ENCODE measurements at regions not wholly inside any gene's neighbourhood (a gene's known extent, or its start where the extent isn't known, plus 50 kb on each side); places are given as distances from the start of the nearest gene placed in this dataset.

- Histone ChIP-seq H3K4me1 (ENCODE audit: control insufficient read depth in 5 of 5, insufficient read depth in 5 of 5, low read length in 5 of 5) (no peaks in the 10 kb centered on the region), H3K9me3 (ENCODE audit: control insufficient read depth in 5 of 5, low read length in 5 of 5) (peaks cover 0 to 8% (median 4%) of the 10 kb centered on the region in 5 donors), H3K9ac (ENCODE audit: low read length in 5 of 5) (no peak overlapping the region), H3K36me3 (ENCODE audit: control insufficient read depth in 5 of 5, insufficient read depth in 5 of 5, low read length in 5 of 5) (no peaks in the 10 kb centered on the region), H3K27me3 (ENCODE audit: control insufficient read depth in 5 of 5, insufficient read depth in 4 of 5, low read length in 5 of 5) (no peaks in the 10 kb centered on the region), H3K4me3 (ENCODE audit: low read depth in 1 of 5, low read length in 5 of 5) (no peak overlapping the region), H3K27ac (ENCODE audit: low read depth, low read length) (no peak overlapping the region)
These were observed 632.0 kb downstream of the SLITRK5 start for GRCh38 chr13:88303157-88303556.

GRCh38 chr13:88303605-88304004, 632.4 kb downstream of the SLITRK5 start:
- Histone ChIP-seq H3K4me1 (ENCODE audit: control insufficient read depth in 5 of 5, insufficient read depth in 5 of 5, low read length in 5 of 5) (no peaks in the 10 kb centered on the region), H3K27ac (ENCODE audit: low read depth, low read length) (no peak overlapping the region), H3K4me3 (ENCODE audit: low read depth in 1 of 5, low read length in 5 of 5) (no peak overlapping the region), H3K9me3 (ENCODE audit: control insufficient read depth in 5 of 5, low read length in 5 of 5) (peaks cover 0 to 8% (median 4%) of the 10 kb centered on the region in 5 donors), H3K27me3 (ENCODE audit: control insufficient read depth in 5 of 5, insufficient read depth in 4 of 5, low read length in 5 of 5) (no peaks in the 10 kb centered on the region), H3K36me3 (ENCODE audit: control insufficient read depth in 5 of 5, insufficient read depth in 5 of 5, low read length in 5 of 5) (no peaks in the 10 kb centered on the region), H3K9ac (ENCODE audit: low read length in 5 of 5) (no peak overlapping the region)

GRCh38 chr13:88314496-88314895, 643.3 kb downstream of the SLITRK5 start:
- Histone ChIP-seq H3K9ac (ENCODE audit: low read length in 5 of 5) (no peak overlapping the region), H3K27me3 (ENCODE audit: control insufficient read depth in 5 of 5, insufficient read depth in 4 of 5, low read length in 5 of 5) (no peaks in the 10 kb centered on the region), H3K9me3 (ENCODE audit: control insufficient read depth in 5 of 5, low read length in 5 of 5) (peaks cover 0 to 3% (median 0%) of the 10 kb centered on the region in 5 donors), H3K4me3 (ENCODE audit: low read depth in 1 of 5, low read length in 5 of 5) (no peak overlapping the region), H3K4me1 (ENCODE audit: control insufficient read depth in 5 of 5, insufficient read depth in 5 of 5, low read length in 5 of 5) (no peaks in the 10 kb centered on the region), H3K27ac (ENCODE audit: low read depth, low read length) (no peak overlapping the region), H3K36me3 (ENCODE audit: control insufficient read depth in 5 of 5, insufficient read depth in 5 of 5, low read length in 5 of 5) (no peaks in the 10 kb centered on the region)

GRCh38 chr13:88329066-88329465, 657.9 kb downstream of the SLITRK5 start:
- Histone ChIP-seq H3K36me3 (ENCODE audit: control insufficient read depth in 5 of 5, insufficient read depth in 5 of 5, low read length in 5 of 5) (no peaks in the 10 kb centered on the region), H3K4me1 (ENCODE audit: control insufficient read depth in 5 of 5, insufficient read depth in 5 of 5, low read length in 5 of 5) (no peaks in the 10 kb centered on the region), H3K27ac (ENCODE audit: low read depth, low read length) (no peak overlapping the region), H3K27me3 (ENCODE audit: control insufficient read depth in 5 of 5, insufficient read depth in 4 of 5, low read length in 5 of 5) (no peaks in the 10 kb centered on the region), H3K9me3 (ENCODE audit: control insufficient read depth in 5 of 5, low read length in 5 of 5) (peaks cover 0 to 4% (median 0%) of the 10 kb centered on the region in 5 donors), H3K4me3 (ENCODE audit: low read depth in 1 of 5, low read length in 5 of 5) (no peak overlapping the region), H3K9ac (ENCODE audit: low read length in 5 of 5) (no peak overlapping the region)

- Histone ChIP-seq H3K36me3 (ENCODE audit: control insufficient read depth in 5 of 5, insufficient read depth in 5 of 5, low read length in 5 of 5) (no peaks in the 10 kb centered on the region), H3K9me3 (ENCODE audit: control insufficient read depth in 5 of 5, low read length in 5 of 5) (peaks cover 0 to 11% (median 0%) of the 10 kb centered on the region in 5 donors), H3K4me1 (ENCODE audit: control insufficient read depth in 5 of 5, insufficient read depth in 5 of 5, low read length in 5 of 5) (no peaks in the 10 kb centered on the region), H3K27me3 (ENCODE audit: control insufficient read depth in 5 of 5, insufficient read depth in 4 of 5, low read length in 5 of 5) (no peaks in the 10 kb centered on the region), H3K9ac (ENCODE audit: low read length in 5 of 5) (no peak overlapping the region), H3K4me3 (ENCODE audit: low read depth in 1 of 5, low read length in 5 of 5) (no peak overlapping the region), H3K27ac (ENCODE audit: low read depth, low read length) (no peak overlapping the region)
These were observed 668.1 kb downstream of the SLITRK5 start for GRCh38 chr13:88339271-88339741.

- Histone ChIP-seq H3K27ac (ENCODE audit: low read depth, low read length) (no peak overlapping the region), H3K27me3 (ENCODE audit: control insufficient read depth in 5 of 5, insufficient read depth in 4 of 5, low read length in 5 of 5) (no peaks in the 10 kb centered on the region), H3K9me3 (ENCODE audit: control insufficient read depth in 5 of 5, low read length in 5 of 5) (peaks cover 0 to 16% (median 9%) of the 10 kb centered on the region in 5 donors), H3K9ac (ENCODE audit: low read length in 5 of 5) (no peak overlapping the region), H3K4me3 (ENCODE audit: low read depth in 1 of 5, low read length in 5 of 5) (no peak overlapping the region), H3K36me3 (ENCODE audit: control insufficient read depth in 5 of 5, insufficient read depth in 5 of 5, low read length in 5 of 5) (no peaks in the 10 kb centered on the region), H3K4me1 (ENCODE audit: control insufficient read depth in 5 of 5, insufficient read depth in 5 of 5, low read length in 5 of 5) (no peaks in the 10 kb centered on the region)
These were observed 674.1 kb downstream of the SLITRK5 start for GRCh38 chr13:88345171-88345847.

GRCh38 chr13:88360761-88361160, 689.6 kb downstream of the SLITRK5 start:
- no peak overlapping the region for H3K4me3 ChIP-seq (ENCODE audit: low read depth in 1 of 5, low read length in 5 of 5)
- H3K9me3 ChIP-seq (ENCODE audit: control insufficient read depth in 5 of 5, low read length in 5 of 5), result peaks cover 0 to 4% (median 0%) of the 10 kb centered on the region in 5 donors
- H3K27ac ChIP-seq (ENCODE audit: low read depth, low read length), result no peak overlapping the region
- H3K9ac ChIP-seq (ENCODE audit: low read length in 5 of 5), result no peak overlapping the region
- H3K36me3 ChIP-seq (ENCODE audit: control insufficient read depth in 5 of 5, insufficient read depth in 5 of 5, low read length in 5 of 5), result no peaks in the 10 kb centered on the region
- H3K27me3 ChIP-seq (ENCODE audit: control insufficient read depth in 5 of 5, insufficient read depth in 4 of 5, low read length in 5 of 5), result no peaks in the 10 kb centered on the region
- no peaks in the 10 kb centered on the region for H3K4me1 ChIP-seq (ENCODE audit: control insufficient read depth in 5 of 5, insufficient read depth in 5 of 5, low read length in 5 of 5)

- H3K27me3 ChIP-seq (ENCODE audit: control insufficient read depth in 5 of 5, insufficient read depth in 4 of 5, low read length in 5 of 5), result no peaks in the 10 kb centered on the region
- H3K9me3 ChIP-seq (ENCODE audit: control insufficient read depth in 5 of 5, low read length in 5 of 5), result peaks cover 0 to 3% (median 0%) of the 10 kb centered on the region in 5 donors
- H3K36me3 ChIP-seq (ENCODE audit: control insufficient read depth in 5 of 5, insufficient read depth in 5 of 5, low read length in 5 of 5), result no peaks in the 10 kb centered on the region
- H3K27ac ChIP-seq (ENCODE audit: low read depth, low read length), result no peak overlapping the region
- H3K4me3 ChIP-seq (ENCODE audit: low read depth in 1 of 5, low read length in 5 of 5), result no peak overlapping the region
- H3K4me1 ChIP-seq (ENCODE audit: control insufficient read depth in 5 of 5, insufficient read depth in 5 of 5, low read length in 5 of 5), result peaks cover 0 to 3% (median 0%) of the 10 kb centered on the region in 5 donors
- no peak overlapping the region for H3K9ac ChIP-seq (ENCODE audit: low read length in 5 of 5)
These were observed 698.7 kb downstream of the SLITRK5 start for GRCh38 chr13:88369866-88370265.

- Histone ChIP-seq H3K36me3 (ENCODE audit: control insufficient read depth in 5 of 5, insufficient read depth in 5 of 5, low read length in 5 of 5) (no peaks in the 10 kb centered on the region), H3K27me3 (ENCODE audit: control insufficient read depth in 5 of 5, insufficient read depth in 4 of 5, low read length in 5 of 5) (no peaks in the 10 kb centered on the region), H3K4me1 (ENCODE audit: control insufficient read depth in 5 of 5, insufficient read depth in 5 of 5, low read length in 5 of 5) (no peaks in the 10 kb centered on the region), H3K9me3 (ENCODE audit: control insufficient read depth in 5 of 5, low read length in 5 of 5) (peaks cover 0 to 3% (median 0%) of the 10 kb centered on the region in 5 donors), H3K9ac (ENCODE audit: low read length in 5 of 5) (no peak overlapping the region), H3K4me3 (ENCODE audit: low read depth in 1 of 5, low read length in 5 of 5) (no peak overlapping the region), H3K27ac (ENCODE audit: low read depth, low read length) (no peak overlapping the region)
These were observed 705.7 kb downstream of the SLITRK5 start for GRCh38 chr13:88376760-88377388.

GRCh38 chr13:88377852-88378251, 706.7 kb downstream of the SLITRK5 start:
- Histone ChIP-seq H3K4me1 (ENCODE audit: control insufficient read depth in 5 of 5, insufficient read depth in 5 of 5, low read length in 5 of 5) (no peaks in the 10 kb centered on the region), H3K27me3 (ENCODE audit: control insufficient read depth in 5 of 5, insufficient read depth in 4 of 5, low read length in 5 of 5) (no peaks in the 10 kb centered on the region), H3K9ac (ENCODE audit: low read length in 5 of 5) (no peak overlapping the region), H3K27ac (ENCODE audit: low read depth, low read length) (no peak overlapping the region), H3K36me3 (ENCODE audit: control insufficient read depth in 5 of 5, insufficient read depth in 5 of 5, low read length in 5 of 5) (no peaks in the 10 kb centered on the region), H3K4me3 (ENCODE audit: low read depth in 1 of 5, low read length in 5 of 5) (no peak overlapping the region), H3K9me3 (ENCODE audit: control insufficient read depth in 5 of 5, low read length in 5 of 5) (peaks cover 0 to 3% (median 0%) of the 10 kb centered on the region in 5 donors)

Measured in subcutaneous abdominal adipose tissue (tissue), 5 donors.